ENCODE measurements at regions not wholly inside any gene's neighbourhood (a gene's known extent, or its start where the extent isn't known, plus 50 kb on each side); places are given as distances from the start of the nearest gene placed in this dataset.
"Not testable (repeated sequence)": the region's sequence is repeated elsewhere in the genome, so short reads cannot be mapped to it uniquely, and the experiment has no call there.

GRCh38 chr5:25362799-25363198, 718.0 kb upstream of the CDH10 start:
- no peak for DNase-seq

GRCh38 chr5:25358919-25359318, 714.1 kb upstream of the CDH10 start:
- no peak for DNase-seq

- DNase-seq = no peak
Measured at GRCh38 chr5:25357605-25358004, 712.8 kb upstream of the CDH10 start.

GRCh38 chr5:25349746-25350145, 705.0 kb upstream of the CDH10 start:
- DNase-seq = no peak

- DNase-seq = no peak
Measured at GRCh38 chr5:25345240-25345771, 700.5 kb upstream of the CDH10 start.

- no peak for DNase-seq
Measured at GRCh38 chr5:25339541-25339940, 694.8 kb upstream of the CDH10 start.

GRCh38 chr5:25334350-25334749, 689.6 kb upstream of the CDH10 start:
- no peak for DNase-seq

GRCh38 chr5:25330721-25331120, 685.9 kb upstream of the CDH10 start:
- no peak for DNase-seq

GRCh38 chr5:25327172-25327571, 682.4 kb upstream of the CDH10 start:
- no peak for DNase-seq

- no peak for DNase-seq
Measured at GRCh38 chr5:25301836-25302235, 657.1 kb upstream of the CDH10 start.

GRCh38 chr5:25295067-25295466, 650.3 kb upstream of the CDH10 start:
- DNase-seq = no peak

- DNase-seq = not testable (repeated sequence)
Measured at GRCh38 chr5:25289766-25290165, 645.0 kb upstream of the CDH10 start.

GRCh38 chr5:25286319-25286718, 641.5 kb upstream of the CDH10 start:
- no peak for DNase-seq

- no peak for DNase-seq
Measured at GRCh38 chr5:25285136-25285535, 640.4 kb upstream of the CDH10 start.

- DNase-seq = not testable (repeated sequence)
Measured at GRCh38 chr5:25263507-25263906, 618.7 kb upstream of the CDH10 start.

- DNase-seq = no peak
Measured at GRCh38 chr5:25262221-25262620, 617.4 kb upstream of the CDH10 start.

GRCh38 chr5:25255128-25255527, 610.4 kb upstream of the CDH10 start:
- DNase-seq = no peak

- DNase-seq = no peak
Measured at GRCh38 chr5:25241981-25242380, 597.2 kb upstream of the CDH10 start.

GRCh38 chr5:25238720-25239119, 593.9 kb upstream of the CDH10 start:
- DNase-seq = not testable (repeated sequence)

GRCh38 chr5:25224316-25224982, 579.7 kb upstream of the CDH10 start:
- no peak for DNase-seq

- DNase-seq = not testable (repeated sequence)
Measured at GRCh38 chr5:25199902-25200301, 555.1 kb upstream of the CDH10 start.

- no peak for DNase-seq
Measured at GRCh38 chr5:25190521-25191000, 545.8 kb upstream of the CDH10 start.

- no peak for DNase-seq
Measured at GRCh38 chr5:25181249-25181648, 536.5 kb upstream of the CDH10 start.

- not testable (repeated sequence) for DNase-seq
Measured at GRCh38 chr5:25162616-25163015, 517.8 kb upstream of the CDH10 start.

- no peak for DNase-seq
Measured at GRCh38 chr5:25160891-25161290, 516.1 kb upstream of the CDH10 start.

Measured in central memory CD4-positive, alpha-beta T cell (primary cell).